ENCODE measurements at regions not wholly inside any gene's neighbourhood (a gene's known extent, or its start where the extent isn't known, plus 50 kb on each side); places are given as distances from the start of the nearest gene placed in this dataset.
"Not testable (repeated sequence)": the region's sequence is repeated elsewhere in the genome, so short reads cannot be mapped to it uniquely, and the experiment has no call there.

DNA sequence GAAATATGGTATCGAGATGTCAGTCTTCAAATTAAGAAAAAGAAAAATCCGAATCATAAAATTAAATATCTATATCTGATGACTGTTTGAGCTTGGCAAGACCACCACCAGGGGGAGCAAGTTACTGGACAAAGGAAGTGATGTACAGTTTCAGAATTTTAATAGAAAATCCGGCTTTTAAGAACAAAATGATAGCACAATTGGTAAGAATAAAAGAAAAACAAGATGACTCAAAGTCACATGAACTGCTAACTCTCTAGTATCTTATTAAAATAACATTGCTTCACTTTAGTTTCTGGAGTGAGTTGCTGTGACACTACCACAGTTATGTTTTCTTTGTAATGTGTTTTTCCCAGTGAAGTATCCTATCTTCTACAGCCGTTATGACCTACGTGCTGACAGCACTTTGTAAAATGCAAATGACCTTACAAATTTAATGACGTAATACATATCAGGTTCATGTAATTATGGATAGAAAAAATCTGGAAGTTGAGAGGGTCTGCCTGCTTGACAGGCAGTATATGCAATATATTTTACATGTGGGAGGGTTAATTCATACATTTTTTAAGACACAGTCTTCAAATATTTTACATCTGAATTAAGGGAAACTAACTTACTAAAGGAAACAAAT lies 405.3 kb upstream of the HS3ST5 start:
- DNase-seq = peak; percentile 17 to 48

DNA sequence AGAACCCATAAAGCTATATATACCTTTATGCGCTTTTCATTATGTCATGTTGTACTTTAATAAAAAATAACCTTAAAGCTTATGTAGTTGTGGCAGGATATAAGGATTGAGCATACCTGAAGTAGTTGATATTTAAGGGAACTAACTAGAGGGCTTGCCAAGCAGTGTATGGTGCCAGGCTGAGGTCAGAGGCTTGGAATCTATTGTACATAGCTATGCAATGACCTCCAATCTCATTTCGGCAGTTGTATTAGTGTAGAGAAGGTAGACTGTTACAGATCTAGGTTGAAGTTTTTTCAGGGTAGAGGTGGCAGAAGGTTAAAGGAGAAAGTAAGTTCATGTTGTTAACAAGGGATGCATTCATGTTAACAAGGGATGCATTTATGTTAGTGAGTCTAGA lies 397.7 kb upstream of the HS3ST5 start:
- DNase-seq = no peak

DNA sequence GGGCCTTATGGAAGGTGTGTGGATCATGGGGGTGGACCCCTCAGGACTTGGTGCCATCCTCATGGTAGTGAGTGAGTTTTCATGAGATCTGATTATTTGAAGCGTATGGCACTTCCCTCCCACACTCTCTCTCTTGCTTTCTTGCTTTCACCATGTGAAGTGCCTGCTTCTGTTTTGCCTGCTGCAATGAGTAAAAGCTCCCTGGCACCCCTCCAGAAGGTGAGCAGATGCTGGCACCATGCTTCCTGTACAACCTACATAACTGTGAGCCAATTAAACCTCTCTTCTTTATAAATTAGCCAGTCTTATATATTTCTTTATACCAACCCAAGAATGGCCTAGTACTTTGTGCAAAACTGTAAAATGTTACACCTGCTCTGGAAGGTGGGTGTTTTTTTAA lies 396.8 kb upstream of the HS3ST5 start:
- peak; percentile 44 to 68 for DNase-seq

DNA sequence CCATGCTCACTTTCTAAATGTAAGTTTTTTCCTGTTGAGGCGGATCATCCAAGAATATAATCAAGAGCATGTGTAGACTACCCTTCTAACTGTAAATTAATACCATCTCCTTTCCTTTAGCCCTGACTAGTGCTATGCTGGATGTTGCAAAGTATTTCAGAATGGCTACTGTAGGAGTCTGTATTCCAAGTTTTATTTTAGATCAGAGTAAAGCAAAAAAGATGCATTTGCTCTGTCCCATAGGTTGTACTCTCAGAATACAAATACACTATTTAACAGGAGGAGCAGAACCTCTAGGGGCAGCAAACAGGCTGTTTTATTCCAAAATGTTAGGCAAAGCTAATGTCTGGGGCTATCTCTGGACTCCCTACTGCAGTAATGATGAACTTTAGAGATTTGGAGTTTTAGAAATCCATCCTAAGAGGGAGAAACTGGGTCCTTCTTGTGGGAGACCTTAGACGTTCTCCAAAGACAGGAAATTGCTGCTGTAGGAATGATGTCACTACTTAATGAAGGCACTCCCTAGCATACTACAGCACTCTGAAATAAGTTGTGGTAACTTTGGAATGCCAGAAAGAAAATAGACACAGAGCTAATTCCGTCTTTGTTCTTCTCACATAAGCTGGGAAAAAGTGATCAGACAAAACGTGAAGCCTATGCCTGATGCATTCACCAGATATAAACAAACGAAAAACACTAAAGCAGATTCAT lies 392.4 kb upstream of the HS3ST5 start:
- DNase-seq = no peak

DNA sequence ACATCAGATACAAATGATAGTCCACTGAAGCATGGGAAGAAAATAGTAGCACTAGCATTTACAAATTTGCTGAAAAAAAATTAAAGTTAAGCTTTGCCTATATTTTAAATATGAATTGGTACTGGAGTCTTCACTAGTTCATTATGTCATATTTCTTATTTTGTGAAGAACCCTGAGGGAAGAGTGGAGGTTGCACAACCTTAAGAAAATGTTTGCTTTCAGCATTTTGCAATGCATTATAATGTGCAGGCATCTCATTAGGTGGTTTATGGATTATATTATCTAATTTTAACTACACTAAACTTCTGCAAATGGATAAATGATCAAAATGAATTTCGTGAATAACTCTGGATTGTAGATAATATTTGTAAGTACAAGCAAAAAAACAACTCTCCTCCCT lies 390.8 kb upstream of the HS3ST5 start:
- DNase-seq = no peak

DNA sequence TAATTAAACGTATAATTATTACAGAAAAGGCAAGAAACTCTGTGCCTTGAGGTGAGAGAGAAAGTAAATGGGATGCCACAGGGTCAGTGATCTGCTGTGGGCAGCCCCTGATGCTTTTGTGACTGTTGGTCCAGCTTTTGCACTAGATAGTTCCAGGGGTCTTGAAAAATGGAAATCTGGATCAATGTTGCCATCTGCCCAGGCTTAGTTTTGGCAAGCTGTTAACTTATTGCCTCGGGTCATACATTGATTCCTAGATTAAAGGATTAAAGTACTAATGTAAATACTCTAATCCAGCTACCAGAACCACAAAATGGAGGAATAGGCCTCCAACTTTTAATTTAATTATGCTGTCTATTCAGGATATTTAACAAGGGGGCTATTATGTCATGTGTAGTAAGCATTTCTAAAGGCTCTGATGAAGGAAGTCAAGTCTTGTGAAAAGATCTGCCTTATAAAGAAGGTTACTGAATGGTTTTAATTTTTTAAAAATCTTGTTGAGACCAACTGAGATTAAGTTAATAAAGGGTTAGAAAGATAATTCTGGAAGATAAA lies 376.0 kb upstream of the HS3ST5 start:
- peak; percentile 70 to 94 for DNase-seq

DNA sequence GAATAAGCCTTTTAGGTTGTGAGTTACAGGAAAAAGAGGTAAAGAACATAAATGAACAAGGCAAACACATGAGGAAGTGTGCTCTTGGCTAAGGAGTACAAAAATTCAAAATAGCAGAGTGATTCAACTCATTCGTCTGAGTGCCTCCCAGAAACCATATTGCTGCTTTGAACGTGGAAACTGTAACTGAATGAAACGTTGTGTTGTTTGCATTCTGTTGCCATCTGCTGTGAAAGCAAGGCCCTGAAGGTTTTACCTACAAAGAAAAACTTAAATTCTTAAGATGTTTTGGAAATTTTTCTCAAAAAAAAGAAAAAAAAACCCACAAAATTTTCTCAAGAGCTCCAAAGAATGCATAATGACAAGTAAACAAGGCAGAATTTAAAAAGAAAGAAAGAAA lies 375.4 kb upstream of the HS3ST5 start:
- peak in 1 of 2 experiments; percentile 71 for DNase-seq

DNA sequence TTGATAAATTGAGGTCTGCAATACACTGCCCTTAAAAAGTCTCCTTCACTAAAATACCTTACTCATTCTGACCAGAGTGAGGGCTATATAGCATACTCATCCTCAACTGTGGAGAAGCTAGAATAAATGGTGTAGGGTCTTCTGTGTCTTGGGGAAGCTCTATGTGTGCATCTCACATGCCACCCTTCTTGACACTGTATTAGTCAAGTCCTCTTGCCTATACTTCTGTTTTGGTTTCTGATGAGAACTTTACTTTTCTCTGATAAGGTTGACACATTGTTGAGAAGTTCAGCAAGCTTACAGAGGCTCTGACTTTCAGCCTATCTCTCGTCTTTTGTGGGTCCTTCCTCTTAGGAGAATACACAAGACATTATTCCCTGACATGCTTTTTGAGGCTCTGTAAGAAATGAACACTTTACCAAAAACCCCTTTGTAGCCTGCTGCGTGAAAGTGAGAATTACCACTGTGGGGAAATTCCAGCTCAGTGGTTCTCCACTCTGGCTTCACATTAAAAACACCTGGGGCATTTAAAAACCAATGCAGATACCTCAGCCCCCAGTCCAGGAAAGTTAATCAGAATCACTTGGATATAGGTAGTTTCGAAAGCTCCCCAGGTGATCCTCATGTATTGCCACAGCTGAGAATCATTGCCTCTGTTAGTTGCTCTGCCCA lies 372.1 kb upstream of the HS3ST5 start:
- no peak for DNase-seq

DNA sequence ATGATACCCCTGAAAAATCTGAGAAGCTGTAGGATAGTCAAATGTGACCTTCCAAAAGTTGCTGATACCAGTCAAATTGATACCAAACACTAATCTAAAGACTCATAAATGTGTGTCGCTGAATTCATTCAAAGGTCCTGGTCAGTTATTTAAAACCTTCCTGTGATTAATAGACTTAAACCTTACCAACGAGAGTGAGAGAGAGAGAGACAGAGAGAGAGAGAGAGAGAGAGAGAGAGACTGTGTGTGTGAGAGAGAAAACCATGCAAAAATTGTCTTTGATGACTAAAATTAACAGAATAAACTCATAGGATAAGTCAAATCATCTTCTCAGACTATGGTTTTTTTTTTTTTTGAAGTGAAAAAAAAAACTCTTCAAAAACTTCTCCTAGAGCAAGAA lies 370.9 kb upstream of the HS3ST5 start:
- DNase-seq = no peak

DNA sequence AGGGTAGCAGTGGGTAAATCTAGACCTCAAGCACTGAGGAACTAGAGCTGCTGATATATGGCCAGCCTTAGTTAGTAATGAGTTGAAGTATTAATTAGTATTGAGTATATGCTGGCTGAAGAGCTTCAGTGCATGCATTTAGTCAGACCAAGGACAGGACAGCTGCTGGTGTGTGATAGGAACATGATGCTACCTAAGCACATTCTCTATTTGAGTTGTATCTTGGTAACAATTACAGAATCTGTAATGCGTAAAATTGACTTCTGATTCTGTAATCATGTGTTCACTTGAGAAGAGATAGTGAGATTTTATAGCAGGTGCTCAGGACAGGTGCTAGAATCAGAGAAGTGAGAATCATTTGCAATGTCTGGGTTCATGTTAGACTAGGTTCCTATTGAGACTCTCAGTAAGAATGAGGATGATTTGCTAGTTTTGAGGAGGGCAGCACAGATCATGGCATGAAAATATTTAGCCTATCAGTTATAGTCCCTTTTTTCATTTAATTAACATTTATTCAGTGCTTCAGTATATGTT lies 369.4 kb upstream of the HS3ST5 start:
- no peak for DNase-seq

DNA sequence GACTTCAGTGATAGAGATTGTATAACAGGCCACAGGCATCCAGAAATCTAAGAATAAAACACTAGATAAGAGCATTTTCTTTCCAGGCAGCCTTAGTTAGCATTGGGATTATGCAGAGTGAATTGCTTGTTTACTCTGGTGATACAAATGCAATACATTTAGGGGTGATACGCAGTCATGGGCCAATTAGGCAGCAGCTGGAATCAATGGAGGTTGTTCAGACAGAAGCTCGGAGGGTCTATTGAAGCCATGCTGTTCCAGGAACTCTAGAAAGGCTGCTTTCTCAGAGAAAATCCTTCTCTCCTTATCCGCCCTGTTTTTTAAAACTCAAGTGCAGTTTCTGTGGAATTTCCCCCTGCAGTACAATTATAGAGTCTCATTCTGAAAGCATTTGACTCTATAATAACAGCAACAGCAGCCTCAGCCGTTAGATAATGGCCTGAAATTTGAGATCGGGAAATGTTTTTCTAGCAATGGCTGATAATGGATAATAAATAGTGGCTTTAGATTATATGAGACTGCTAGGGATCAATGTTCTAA lies 364.3 kb upstream of the HS3ST5 start:
- DNase-seq = no peak

DNA sequence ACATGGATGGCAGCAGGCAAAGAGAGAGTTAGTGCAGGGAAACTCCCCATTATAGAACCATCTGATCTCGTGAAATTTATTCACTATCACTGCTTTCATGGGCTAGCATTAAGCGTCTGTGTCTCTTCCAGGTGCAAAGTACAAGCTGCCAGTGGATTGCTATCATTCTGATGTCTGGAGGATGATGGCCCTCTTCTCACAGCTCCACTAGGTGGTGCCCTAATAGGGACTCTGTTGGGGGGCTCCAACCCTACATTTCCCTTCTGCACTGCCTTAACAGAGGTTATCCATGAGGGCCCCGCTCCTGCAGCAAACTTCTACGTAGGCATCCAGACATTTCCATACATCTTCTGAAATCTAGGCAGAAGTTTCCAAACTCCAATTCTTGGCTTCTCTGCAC lies 347.8 kb upstream of the HS3ST5 start:
- no peak for DNase-seq

DNA sequence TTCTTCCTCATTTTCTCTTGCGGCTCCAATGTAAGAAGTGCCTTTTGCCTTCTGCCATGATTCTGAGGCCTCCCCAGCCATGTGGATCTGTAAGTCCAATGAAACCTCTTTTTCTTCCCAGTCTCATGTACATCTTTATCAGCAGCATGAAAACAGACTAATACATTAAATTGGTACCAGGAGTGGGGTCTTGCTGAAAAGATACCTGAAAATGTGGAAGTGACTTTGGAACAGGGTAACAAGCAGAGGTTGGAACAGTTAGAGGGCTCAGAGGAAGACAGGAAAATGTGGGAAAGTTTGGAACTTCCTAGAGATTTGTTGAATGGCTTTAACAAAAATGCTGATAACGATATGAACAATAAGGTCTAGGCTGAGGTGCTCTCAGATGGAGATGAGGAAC lies 316.7 kb upstream of the HS3ST5 start:
- no peak for DNase-seq

DNA sequence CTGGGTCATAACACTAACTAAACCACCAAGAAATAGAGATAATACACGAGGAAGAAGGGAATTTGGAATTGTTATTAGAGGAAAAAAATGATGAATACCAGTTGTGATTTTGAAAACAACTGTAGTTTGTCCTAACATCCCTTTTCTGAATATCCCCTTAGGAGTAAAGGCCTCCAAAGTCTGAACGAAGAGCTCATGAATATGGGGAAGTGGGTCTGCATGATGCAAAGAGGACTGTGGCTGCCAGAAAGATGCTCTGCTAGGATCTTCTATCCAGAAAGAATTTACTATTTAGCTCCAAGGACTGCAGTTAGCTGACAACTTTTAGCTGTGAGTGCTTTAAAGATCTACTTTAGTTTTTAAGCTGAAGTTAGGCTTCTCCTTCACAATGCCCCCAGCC lies 308.8 kb upstream of the HS3ST5 start:
- no peak for DNase-seq

DNA sequence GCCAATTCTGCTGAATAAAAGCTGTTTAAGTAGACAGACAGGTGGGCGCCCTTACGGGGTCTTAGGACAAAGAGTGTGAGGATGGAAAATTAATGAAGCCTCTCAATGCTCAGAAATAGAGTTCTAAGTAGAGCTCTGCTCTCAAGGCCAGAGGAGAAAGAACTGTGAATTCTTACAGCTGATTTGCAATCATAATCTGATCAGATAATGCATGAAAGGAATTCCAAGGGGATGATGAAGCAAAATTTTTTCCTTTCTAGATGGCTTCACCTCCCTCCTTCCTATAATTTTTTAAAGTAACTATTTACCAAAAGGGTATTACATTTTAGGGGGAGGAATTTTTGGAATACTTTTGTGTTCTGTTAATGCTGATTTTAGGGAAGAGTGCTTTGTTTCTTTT lies 308.1 kb upstream of the HS3ST5 start:
- DNase-seq = no peak

DNA sequence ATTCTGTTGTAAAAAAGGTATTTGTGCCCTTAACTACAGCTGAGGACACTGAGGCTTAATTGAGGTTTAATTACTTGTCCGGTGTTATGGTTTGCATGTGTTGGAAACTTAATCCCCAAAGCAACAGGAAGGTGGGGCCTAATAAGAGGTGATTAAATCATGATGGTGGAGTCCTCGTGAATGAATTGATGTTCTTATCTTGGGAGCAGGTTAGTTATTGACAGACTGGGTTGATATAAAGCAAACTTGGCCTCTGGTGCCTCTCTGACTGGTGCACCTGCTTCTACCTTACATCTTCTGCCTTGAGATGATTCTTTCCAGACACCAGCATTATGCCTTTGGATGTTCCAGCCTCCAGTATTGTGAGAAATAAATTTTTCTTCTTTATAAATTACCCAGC lies 306.5 kb upstream of the HS3ST5 start:
- DNase-seq = no peak

DNA sequence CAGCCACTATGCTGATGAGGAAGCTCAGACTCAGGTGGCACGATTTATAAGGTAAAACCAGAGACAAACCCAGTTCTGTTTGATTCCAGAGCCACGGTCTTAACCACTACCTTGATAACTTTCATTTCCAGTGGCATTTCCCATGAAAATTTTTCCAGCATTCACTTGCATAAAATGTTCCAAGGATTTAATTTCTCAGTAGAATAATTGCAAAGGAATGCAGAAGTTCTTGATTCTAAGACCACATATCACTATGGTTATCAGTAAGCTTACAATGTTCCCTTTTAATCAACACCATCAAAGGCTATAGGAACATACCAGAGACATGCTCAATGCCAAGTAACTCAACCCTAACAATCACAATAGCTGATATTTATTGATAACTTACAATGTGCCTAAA lies 306.0 kb upstream of the HS3ST5 start:
- no peak for DNase-seq

DNA sequence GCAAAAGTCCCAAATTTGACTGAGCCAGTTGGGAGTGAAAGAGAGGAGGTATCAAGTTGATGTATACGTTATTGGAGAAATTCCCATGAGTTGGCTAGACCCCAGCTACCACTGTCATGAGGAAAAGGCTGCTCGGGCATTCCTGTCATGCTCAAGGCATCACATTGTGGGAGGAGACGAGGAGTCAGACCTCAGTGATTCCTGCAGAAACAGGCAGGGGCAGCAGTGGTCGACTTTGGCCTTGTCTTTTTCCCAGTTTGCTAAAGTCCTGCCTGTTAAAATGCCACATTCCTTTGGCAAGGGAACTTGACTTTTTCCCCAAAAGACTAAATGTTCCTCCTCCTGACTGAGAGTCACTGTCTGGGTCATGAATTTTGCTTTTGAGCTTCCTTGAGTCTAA lies 295.5 kb upstream of the HS3ST5 start:
- no peak for DNase-seq

DNA sequence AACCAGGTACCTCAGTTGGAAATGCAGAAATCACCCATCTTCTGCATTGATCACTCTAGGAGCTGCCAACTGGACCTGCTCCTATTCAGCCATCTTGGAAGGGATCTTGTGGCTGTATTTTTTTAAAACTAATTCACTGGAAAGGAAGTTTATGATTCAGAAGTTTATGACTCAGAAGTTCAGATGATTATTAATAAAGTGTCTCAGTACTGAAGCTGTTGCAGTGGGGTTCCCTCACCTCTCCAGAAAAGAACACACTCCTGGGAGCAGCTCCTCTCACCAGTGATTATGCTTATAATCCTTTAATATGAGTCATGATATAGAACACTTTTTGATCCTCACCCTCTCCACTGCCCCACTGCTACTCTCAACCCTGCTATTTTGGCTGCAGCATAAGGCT lies 291.2 kb upstream of the HS3ST5 start:
- peak in 1 of 2 experiments; percentile 51 for DNase-seq

DNA sequence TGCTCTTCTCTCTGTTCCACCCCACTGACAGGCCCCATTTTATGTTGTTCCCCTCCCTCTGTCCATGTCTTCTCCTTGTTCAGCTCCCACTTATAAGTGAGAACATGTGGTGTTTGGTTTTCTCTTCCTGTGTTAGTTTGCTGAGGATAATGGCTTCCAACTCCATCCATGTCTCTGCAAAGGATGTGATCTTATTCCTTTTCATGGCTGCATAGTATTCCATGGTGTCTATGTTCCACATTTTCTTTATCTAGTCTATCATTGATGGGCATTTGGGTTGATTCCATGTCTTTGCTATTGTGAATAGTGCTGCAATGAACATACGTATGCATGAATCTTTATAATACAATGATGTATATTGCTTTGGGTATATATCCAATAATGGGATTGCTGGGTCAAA lies 283.4 kb upstream of the HS3ST5 start:
- DNase-seq = not testable (repeated sequence)

DNA sequence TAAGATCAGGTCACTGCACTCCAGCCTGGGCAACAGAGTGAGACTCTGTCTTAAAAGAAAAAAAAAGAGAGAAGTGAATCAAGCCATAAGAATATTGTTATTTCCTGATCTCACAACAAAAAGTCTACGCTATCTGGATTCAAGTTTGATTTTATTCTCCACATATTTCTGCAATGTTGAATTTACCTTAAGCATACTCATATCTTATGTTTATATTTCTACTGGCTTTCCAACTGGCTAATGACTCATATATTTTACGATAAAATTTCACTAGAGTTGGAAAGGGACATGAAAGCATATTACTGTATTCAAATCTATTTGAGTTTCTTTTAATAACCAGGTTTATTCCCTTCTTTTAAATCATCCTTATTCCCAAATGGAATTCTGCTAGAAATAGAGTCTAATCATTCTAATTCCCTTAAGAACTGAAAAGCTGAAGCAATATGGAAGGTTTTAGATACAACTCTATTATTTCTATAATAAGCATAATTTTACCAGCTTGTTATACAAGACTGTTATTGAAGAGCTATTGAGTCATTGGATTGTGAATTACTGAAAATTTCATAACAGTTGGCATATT lies 276.9 kb upstream of the HS3ST5 start:
- no peak for DNase-seq

DNA sequence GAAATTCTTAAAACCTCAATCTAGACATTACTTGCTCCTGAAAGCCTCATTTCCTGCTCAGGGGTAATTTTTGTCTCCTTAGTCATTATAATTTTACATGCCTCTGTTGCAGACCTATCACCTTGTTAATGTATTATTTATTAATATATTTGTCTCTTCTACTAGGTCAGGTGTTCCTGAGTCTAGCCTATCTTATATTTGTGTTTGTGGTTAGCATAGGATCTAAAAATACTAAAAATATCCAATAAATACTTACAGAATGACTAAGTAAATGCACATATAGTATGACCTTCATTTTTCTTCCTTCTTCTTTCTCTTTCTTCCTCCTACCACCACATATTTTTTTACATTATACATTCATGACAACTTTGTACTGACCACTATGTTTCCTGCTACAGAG lies 268.9 kb upstream of the HS3ST5 start:
- DNase-seq = no peak

DNA sequence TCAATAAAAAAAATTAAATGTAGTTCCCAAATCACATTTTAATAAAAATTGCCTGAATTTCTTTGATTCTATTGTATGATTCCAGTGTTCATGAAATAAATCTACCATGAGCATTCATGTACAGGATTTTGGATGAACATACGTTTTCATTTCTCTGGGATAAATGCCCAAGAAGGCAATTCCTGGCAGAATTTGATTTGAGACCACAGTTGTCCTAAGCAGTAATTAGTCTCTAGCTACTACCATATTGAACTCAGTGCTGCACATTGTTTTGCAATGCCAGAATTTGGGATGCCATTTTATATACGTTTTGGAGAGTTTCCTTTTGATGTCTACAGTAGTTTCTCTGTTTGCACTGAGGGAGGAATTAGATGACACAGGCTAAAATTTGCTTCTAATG lies 265.3 kb upstream of the HS3ST5 start:
- DNase-seq = no peak
